ENCODE measurements at regions not wholly inside any gene's neighbourhood (a gene's known extent, or its start where the extent isn't known, plus 50 kb on each side); places are given as distances from the start of the nearest gene placed in this dataset.

GRCh38 chr15:69669446-69669845 is 216.8 kb downstream of the RPLP1 start:
- TF ChIP-seq CTCF (IDR thresholded peaks at IDR 0.05) (no peak), POLR2A (IDR thresholded peaks at IDR 0.05) (no peak)
